GM19395 (cell line): ENCODE measurements at regions not wholly inside any gene's neighbourhood (a gene's known extent, or its start where the extent isn't known, plus 50 kb on each side); places are given as distances from the start of the nearest gene placed in this dataset.
"Not testable (repeated sequence)": the region's sequence is repeated elsewhere in the genome, so short reads cannot be mapped to it uniquely, and the experiment has no call there.

Experiments used
- ATAC-seq: cut with Tn5 transposase; IDR thresholded peaks from one replicate; pipeline ENCODE4 v1.9.1; 2021; ENCODE audit warnings: mild to moderate bottlenecking, moderate library complexity; ENCODE audit not compliant: unreplicated experiment

GRCh38 chr16:86856946-86857586 lies 278.7 kb downstream of the FOXL1 start:
- ATAC-seq, result no peak

- ATAC-seq, result no peak
Measured at GRCh38 chr16:86857807-86858206, 279.5 kb downstream of the FOXL1 start.

- no peak for ATAC-seq
Measured at GRCh38 chr16:86858501-86858900, 280.2 kb downstream of the FOXL1 start.

GRCh38 chr16:86861270-86861858 lies 283.0 kb downstream of the FOXL1 start:
- ATAC-seq, result not testable (repeated sequence)

GRCh38 chr16:86862595-86863280 lies 284.4 kb downstream of the FOXL1 start:
- no peak for ATAC-seq

- no peak for ATAC-seq
Measured at GRCh38 chr16:86863609-86864008, 285.3 kb downstream of the FOXL1 start.

GRCh38 chr16:86864586-86864985 lies 286.2 kb downstream of the FOXL1 start:
- no peak for ATAC-seq

- no peak for ATAC-seq
Measured at GRCh38 chr16:86865851-86866662, 287.7 kb downstream of the FOXL1 start.

GRCh38 chr16:86866986-86867722 lies 288.8 kb downstream of the FOXL1 start:
- ATAC-seq, result no peak

- ATAC-seq, result no peak
Measured at GRCh38 chr16:86868070-86868469, 289.7 kb downstream of the FOXL1 start.

- no peak for ATAC-seq
Measured at GRCh38 chr16:86868786-86869185, 290.4 kb downstream of the FOXL1 start.

GRCh38 chr16:86869288-86870022 lies 291.1 kb downstream of the FOXL1 start:
- ATAC-seq, result no peak

GRCh38 chr16:86870380-86870779 lies 292.0 kb downstream of the FOXL1 start:
- no peak for ATAC-seq

- no peak for ATAC-seq
Measured at GRCh38 chr16:86872131-86872530, 293.8 kb downstream of the FOXL1 start.

- ATAC-seq, result no peak
Measured at GRCh38 chr16:86872833-86873232, 294.5 kb downstream of the FOXL1 start.

- no peak for ATAC-seq
Measured at GRCh38 chr16:86874141-86874540, 295.8 kb downstream of the FOXL1 start.

GRCh38 chr16:86876499-86876898 lies 298.1 kb downstream of the FOXL1 start:
- ATAC-seq, result no peak

GRCh38 chr16:86877108-86877507 lies 298.8 kb downstream of the FOXL1 start:
- no peak for ATAC-seq

GRCh38 chr16:86877835-86878234 lies 299.5 kb downstream of the FOXL1 start:
- ATAC-seq, result no peak
